ENCODE measurements at regions not wholly inside any gene's neighbourhood (a gene's known extent, or its start where the extent isn't known, plus 50 kb on each side); places are given as distances from the start of the nearest gene placed in this dataset.

GRCh38 chr9:31820426-31820825 is 564.0 kb upstream of the ACO1 start:
- TF ChIP-seq EP400 (IDR thresholded peaks at IDR 0.05) (no peak), RBBP5 (IDR thresholded peaks at IDR 0.05; ENCODE audit: borderline replicate concordance, insufficient read depth, low read length, poor library complexity, severe bottlenecking) (no peak), HES1 (IDR thresholded peaks at IDR 0.05; ENCODE audit: low read depth) (no peak), NFE2L1 (tag; IDR thresholded peaks at IDR 0.05; ENCODE audit: borderline replicate concordance, low read depth) (no peak), GMEB1 (CRISPR knock-in tag; IDR thresholded peaks at IDR 0.05) (no peak), ETV5 (CRISPR knock-in tag; IDR thresholded peaks at IDR 0.05; ENCODE audit: low read depth) (no peak)

More at GRCh38 chr9:31820426-31820825, 564.0 kb upstream of the ACO1 start:
- Histone ChIP-seq H4K20me1 (replicated peaks; ENCODE audit: control insufficient read depth, insufficient read depth, low read length) (no peaks in the 10 kb centered on the region), H3K4me3 (no peak overlapping the region), H2AFZ (ENCODE audit: low read depth, low read length) (no peak overlapping the region), H3K36me3 (ENCODE audit: control insufficient read depth, insufficient read depth, low read length) (no peaks in the 10 kb centered on the region), H3K9me1 (ENCODE audit: control insufficient read depth, insufficient read depth, low read length) (no peaks in the 10 kb centered on the region), H3K79me2 (ENCODE audit: control insufficient read depth, insufficient read depth, low read length) (no peaks in the 10 kb centered on the region), H3K4me2 (ENCODE audit: insufficient read depth, low read length) (no peak overlapping the region), H3K27ac (ENCODE audit: extremely low read depth, low read depth, low read length) (no peak overlapping the region), H3K4me1 (replicated peaks in 1 of 2; ENCODE audit: control insufficient read depth in 2 of 2, insufficient read depth in 2 of 2, low read length in 2 of 2) (no peaks in the 10 kb centered on the region), H3K9me3 (replicated peaks; ENCODE audit: control insufficient read depth, insufficient read depth, low read depth, low read length) (no peaks in the 10 kb centered on the region), H3K27me3 (ENCODE audit: control insufficient read depth in 2 of 2, insufficient read depth in 2 of 2, low read length in 2 of 2) (no peaks in the 10 kb centered on the region), H3K9ac (ENCODE audit: insufficient read depth in 1 of 2, low read depth in 2 of 2, low read length in 2 of 2) (no peak overlapping the region)
- in situ Hi-C loops (cut with MboI), result no loop called here
- FAIRE-seq (no peak), DNase-seq (ENCODE audit: extremely low read depth in 1 of 4, low spot score in 3 of 4) (no peak), ATAC-seq (no peak)
- intact Hi-C loops (cut with micrococcal nuclease), result no loop called here
- POLR2A ChIA-PET, result no interaction called here
- 0% methylated on average over 1 of the region's 4 CpGs for WGBS (ENCODE audit: insufficient coverage, low coverage, missing lambda C conversion rate)
- CTCF ChIA-PET (ENCODE audit: low intra/inter-chr PET ratio), result no interaction called here
- no TSS peak for BruUV-seq (replicated peaks)

Measured in K562 (cell line).